Panc1 (cell line): ENCODE measurements at regions not wholly inside any gene's neighbourhood (a gene's known extent, or its start where the extent isn't known, plus 50 kb on each side); places are given as distances from the start of the nearest gene placed in this dataset.

ENCODE experiments used
- TCF7L2 ChIP-seq: IDR thresholded peaks from 2 replicates; pipeline ENCODE4 v1.6.1; 2011; ENCODE audit warnings: mild to moderate bottlenecking, low read depth, low read length, inconsistent platforms
- TF ChIP-seq, protein P1 (sequence below): fragments of 450-650 bp; IDR thresholded peaks from 2 replicates; pipeline ENCODE4 v1.5.1; 2017; ENCODE audit warnings: mild to moderate bottlenecking
- TF ChIP-seq, protein P2 (sequence below), 2 experiments: IDR thresholded peaks; 2 replicates each; pipeline ENCODE4 v1.6.1; 2011 to 2012; ENCODE audit warnings: low read depth in 2 of 2, control low read depth in 1 of 2, low read length in 1 of 2, mild to moderate bottlenecking in 1 of 2, moderate library complexity in 1 of 2; ENCODE audit not compliant: insufficient read depth in 1 of 2

DNA sequence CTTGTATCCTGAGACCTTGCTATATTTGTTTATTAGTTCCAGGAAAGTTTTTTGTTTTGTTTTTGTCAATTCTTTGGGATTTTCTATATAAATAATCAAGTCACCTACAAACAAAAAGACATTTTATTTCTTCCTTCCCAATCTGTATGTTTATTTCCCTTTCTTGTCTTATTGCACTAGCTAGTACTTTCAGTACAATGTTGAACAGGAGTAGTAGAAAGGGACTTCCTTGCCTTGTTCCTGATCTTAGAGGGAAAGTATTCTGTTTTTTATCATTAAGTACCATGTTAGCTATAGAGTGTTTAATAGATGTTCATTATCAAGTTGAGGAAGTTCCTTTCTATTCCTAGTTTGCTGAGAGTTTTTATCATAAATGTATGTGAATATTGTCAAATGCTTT, 119.5 kb upstream of the TLE4 start:
- TF ChIP-seq, protein P1, sequence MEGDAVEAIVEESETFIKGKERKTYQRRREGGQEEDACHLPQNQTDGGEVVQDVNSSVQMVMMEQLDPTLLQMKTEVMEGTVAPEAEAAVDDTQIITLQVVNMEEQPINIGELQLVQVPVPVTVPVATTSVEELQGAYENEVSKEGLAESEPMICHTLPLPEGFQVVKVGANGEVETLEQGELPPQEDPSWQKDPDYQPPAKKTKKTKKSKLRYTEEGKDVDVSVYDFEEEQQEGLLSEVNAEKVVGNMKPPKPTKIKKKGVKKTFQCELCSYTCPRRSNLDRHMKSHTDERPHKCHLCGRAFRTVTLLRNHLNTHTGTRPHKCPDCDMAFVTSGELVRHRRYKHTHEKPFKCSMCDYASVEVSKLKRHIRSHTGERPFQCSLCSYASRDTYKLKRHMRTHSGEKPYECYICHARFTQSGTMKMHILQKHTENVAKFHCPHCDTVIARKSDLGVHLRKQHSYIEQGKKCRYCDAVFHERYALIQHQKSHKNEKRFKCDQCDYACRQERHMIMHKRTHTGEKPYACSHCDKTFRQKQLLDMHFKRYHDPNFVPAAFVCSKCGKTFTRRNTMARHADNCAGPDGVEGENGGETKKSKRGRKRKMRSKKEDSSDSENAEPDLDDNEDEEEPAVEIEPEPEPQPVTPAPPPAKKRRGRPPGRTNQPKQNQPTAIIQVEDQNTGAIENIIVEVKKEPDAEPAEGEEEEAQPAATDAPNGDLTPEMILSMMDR: no peak
- TF ChIP-seq, protein P2, sequence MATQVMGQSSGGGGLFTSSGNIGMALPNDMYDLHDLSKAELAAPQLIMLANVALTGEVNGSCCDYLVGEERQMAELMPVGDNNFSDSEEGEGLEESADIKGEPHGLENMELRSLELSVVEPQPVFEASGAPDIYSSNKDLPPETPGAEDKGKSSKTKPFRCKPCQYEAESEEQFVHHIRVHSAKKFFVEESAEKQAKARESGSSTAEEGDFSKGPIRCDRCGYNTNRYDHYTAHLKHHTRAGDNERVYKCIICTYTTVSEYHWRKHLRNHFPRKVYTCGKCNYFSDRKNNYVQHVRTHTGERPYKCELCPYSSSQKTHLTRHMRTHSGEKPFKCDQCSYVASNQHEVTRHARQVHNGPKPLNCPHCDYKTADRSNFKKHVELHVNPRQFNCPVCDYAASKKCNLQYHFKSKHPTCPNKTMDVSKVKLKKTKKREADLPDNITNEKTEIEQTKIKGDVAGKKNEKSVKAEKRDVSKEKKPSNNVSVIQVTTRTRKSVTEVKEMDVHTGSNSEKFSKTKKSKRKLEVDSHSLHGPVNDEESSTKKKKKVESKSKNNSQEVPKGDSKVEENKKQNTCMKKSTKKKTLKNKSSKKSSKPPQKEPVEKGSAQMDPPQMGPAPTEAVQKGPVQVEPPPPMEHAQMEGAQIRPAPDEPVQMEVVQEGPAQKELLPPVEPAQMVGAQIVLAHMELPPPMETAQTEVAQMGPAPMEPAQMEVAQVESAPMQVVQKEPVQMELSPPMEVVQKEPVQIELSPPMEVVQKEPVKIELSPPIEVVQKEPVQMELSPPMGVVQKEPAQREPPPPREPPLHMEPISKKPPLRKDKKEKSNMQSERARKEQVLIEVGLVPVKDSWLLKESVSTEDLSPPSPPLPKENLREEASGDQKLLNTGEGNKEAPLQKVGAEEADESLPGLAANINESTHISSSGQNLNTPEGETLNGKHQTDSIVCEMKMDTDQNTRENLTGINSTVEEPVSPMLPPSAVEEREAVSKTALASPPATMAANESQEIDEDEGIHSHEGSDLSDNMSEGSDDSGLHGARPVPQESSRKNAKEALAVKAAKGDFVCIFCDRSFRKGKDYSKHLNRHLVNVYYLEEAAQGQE (IDR thresholded peaks at IDR 0.05; ENCODE audit: insufficient read depth in 1 of 2, low read depth in 2 of 2, low read length in 1 of 2): no peak
- no peak for TF ChIP-seq TCF7L2
